ENCODE measurements at regions not wholly inside any gene's neighbourhood (a gene's known extent, or its start where the extent isn't known, plus 50 kb on each side); places are given as distances from the start of the nearest gene placed in this dataset.

- H4K20me1 ChIP-seq (ENCODE audit: insufficient read depth) = no peaks in the 10 kb centered on the region
- TF ChIP-seq EP300 (conservative IDR thresholded peaks at IDR 0.05; ENCODE audit: poor library complexity, severe bottlenecking) = no peak
- no peak for TF ChIP-seq RAD21 (conservative IDR thresholded peaks at IDR 0.05)
- TF ChIP-seq TAF1 (IDR thresholded peaks at IDR 0.05; ENCODE audit: low read depth) = no peak
- TF ChIP-seq POLR2AphosphoS5 (IDR thresholded peaks at IDR 0.05) = no peak
- no peak for TF ChIP-seq CTCF (IDR thresholded peaks at IDR 0.05; ENCODE audit: poor library complexity, severe bottlenecking)
- no peak for TF ChIP-seq EZH2 (IDR thresholded peaks at IDR 0.05; ENCODE audit: borderline replicate concordance, insufficient read depth, low read length, poor library complexity, severe bottlenecking)
- TF ChIP-seq MXI1 (conservative IDR thresholded peaks at IDR 0.05; ENCODE audit: poor library complexity, severe bottlenecking) = no peak
- no peak for TF ChIP-seq REST (IDR thresholded peaks at IDR 0.05; ENCODE audit: borderline replicate concordance)
- TF ChIP-seq SMC3 (conservative IDR thresholded peaks at IDR 0.05; ENCODE audit: poor library complexity) = no peak
- no peaks in the 10 kb centered on the region for H3K36me3 ChIP-seq (ENCODE audit: insufficient read depth, low read length)
- no peaks in the 10 kb centered on the region for H3F3A ChIP-seq (ENCODE audit: insufficient read depth, low read length, poor library complexity, severe bottlenecking)
- H3K9me2 ChIP-seq (ENCODE audit: insufficient read depth, low read length) = no peaks in the 10 kb centered on the region
- H3K27ac ChIP-seq (ENCODE audit: low read length) = no peak overlapping the region
- H3K4me3 ChIP-seq (ENCODE audit: low read length) = no peak overlapping the region
- no peaks in the 10 kb centered on the region for H3K9me3 ChIP-seq (ENCODE audit: low read length)
- no peaks in the 10 kb centered on the region for H3K27me3 ChIP-seq (ENCODE audit: insufficient read depth, low read depth, low read length)
- H3K9ac ChIP-seq (ENCODE audit: low read length) = no peak overlapping the region
- no peak overlapping the region for H2AFZ ChIP-seq (ENCODE audit: low read depth, low read length)
- no peaks in the 10 kb centered on the region for H3K79me2 ChIP-seq (replicated peaks; ENCODE audit: insufficient read depth, low read length)
- H3K4me2 ChIP-seq (ENCODE audit: low read length) = no peak overlapping the region
Observed at GRCh38 chr6:163960128-163960527, 545.6 kb downstream of the QKI start.

GRCh38 chr6:163958646-163959045 lies 544.1 kb downstream of the QKI start:
- no peak overlapping the region for H3K4me2 ChIP-seq (ENCODE audit: low read length)
- TF ChIP-seq RAD21 (conservative IDR thresholded peaks at IDR 0.05) (no peak), REST (IDR thresholded peaks at IDR 0.05; ENCODE audit: borderline replicate concordance) (no peak), CTCF (IDR thresholded peaks at IDR 0.05; ENCODE audit: poor library complexity, severe bottlenecking) (no peak), POLR2AphosphoS5 (IDR thresholded peaks at IDR 0.05) (no peak), SMC3 (conservative IDR thresholded peaks at IDR 0.05; ENCODE audit: poor library complexity) (no peak), MXI1 (conservative IDR thresholded peaks at IDR 0.05; ENCODE audit: poor library complexity, severe bottlenecking) (no peak), EZH2 (IDR thresholded peaks at IDR 0.05; ENCODE audit: borderline replicate concordance, insufficient read depth, low read length, poor library complexity, severe bottlenecking) (no peak), TAF1 (IDR thresholded peaks at IDR 0.05; ENCODE audit: low read depth) (no peak)
- H3K27ac ChIP-seq (ENCODE audit: low read length) = no peak overlapping the region
- H3K9ac ChIP-seq (ENCODE audit: low read length) = no peak overlapping the region
- no peaks in the 10 kb centered on the region for H3K27me3 ChIP-seq (ENCODE audit: insufficient read depth, low read depth, low read length)
- H3K36me3 ChIP-seq (ENCODE audit: insufficient read depth, low read length) = no peaks in the 10 kb centered on the region
- H3K9me3 ChIP-seq (ENCODE audit: low read length) = no peaks in the 10 kb centered on the region
- no peak overlapping the region for H3K4me3 ChIP-seq (ENCODE audit: low read length)
- no peaks in the 10 kb centered on the region for H3K9me2 ChIP-seq (ENCODE audit: insufficient read depth, low read length)
- no peak overlapping the region for H2AFZ ChIP-seq (ENCODE audit: low read depth, low read length)
- no peaks in the 10 kb centered on the region for H3F3A ChIP-seq (ENCODE audit: insufficient read depth, low read length, poor library complexity, severe bottlenecking)
- H4K20me1 ChIP-seq (ENCODE audit: insufficient read depth) = no peaks in the 10 kb centered on the region
- no peaks in the 10 kb centered on the region for H3K79me2 ChIP-seq (replicated peaks; ENCODE audit: insufficient read depth, low read length)

All from neural cell (in vitro differentiated cells).